Natural killer cell (primary cell): ENCODE measurements at regions not wholly inside any gene's neighbourhood (a gene's known extent, or its start where the extent isn't known, plus 50 kb on each side); places are given as distances from the start of the nearest gene placed in this dataset.

Experiments used
- ATAC-seq, 3 donors: fragments of 150-1000 bp in 2 of 3; fragments of 200-7000 bp in 1 of 3; cut with Tn5 transposase; 1 replicate in 1 of 3; 2 replicates in 2 of 3; pipeline ENCODE4 v1.10.0; 2021; ENCODE audit warnings: mild to moderate bottlenecking in 2 of 3, moderate library complexity in 2 of 3
- DNase-seq, 2 donors: peaks; one replicate each; pipeline versions ENCODE4 v3.0.0 to v3.0.0-alpha.2; 2013 to 2021; ENCODE audit warnings: mixed read lengths in 1 of 2
- H3K27ac ChIP-seq: one replicate; pipeline ENCODE4 v1.5.1; 2013; ENCODE audit warnings: mild to moderate bottlenecking, low read length
- H3K27me3 ChIP-seq: one replicate; pipeline ENCODE4 v1.6.1; 2013; ENCODE audit warnings: low read length; ENCODE audit not compliant: control insufficient read depth, insufficient read depth
- H3K36me3 ChIP-seq: one replicate; pipeline ENCODE4 v1.6.1; 2013; ENCODE audit warnings: low read length; ENCODE audit not compliant: control insufficient read depth, insufficient read depth
- H3K4me1 ChIP-seq: one replicate; pipeline ENCODE4 v1.6.1; 2013; ENCODE audit warnings: low read length; ENCODE audit not compliant: control insufficient read depth, insufficient read depth
- H3K4me3 ChIP-seq: one replicate; pipeline ENCODE4 v1.5.1; 2013; ENCODE audit warnings: low read length
- H3K9me3 ChIP-seq: one replicate; pipeline ENCODE4 v1.6.1; 2013; ENCODE audit warnings: low read length; ENCODE audit not compliant: control insufficient read depth, insufficient read depth
- H3K27ac Mint-ChIP-seq, 2 donors: one replicate each; pipeline ENCODE4 v1.8.0; 2022; ENCODE audit warnings: mild to moderate bottlenecking in 2 of 2, mixed read lengths in 2 of 2, moderate library complexity in 1 of 2
- H3K27me3 Mint-ChIP-seq, 2 donors: one replicate each; pipeline ENCODE4 v1.8.0; 2022; ENCODE audit warnings: low read depth in 2 of 2, mixed read lengths in 2 of 2
- H3K36me3 Mint-ChIP-seq: one replicate; pipeline ENCODE4 v1.8.0; 2022; ENCODE audit warnings: mixed read lengths
- H3K4me1 Mint-ChIP-seq, 2 donors: one replicate each; pipeline ENCODE4 v1.8.0; 2022; ENCODE audit warnings: mixed read lengths in 2 of 2
- H3K4me3 Mint-ChIP-seq: one replicate; pipeline ENCODE4 v1.8.0; 2022; ENCODE audit warnings: mild to moderate bottlenecking, moderate library complexity, mixed read lengths
- H3K9me3 Mint-ChIP-seq, 2 donors: one replicate each; pipeline ENCODE4 v1.8.0; 2022; ENCODE audit warnings: mixed read lengths in 2 of 2
- CTCF ChIP-seq: fragments of 200-600 bp; IDR thresholded peaks from one replicate; pipeline ENCODE4 v1.8.0; 2022; ENCODE audit warnings: antibody characterized with exemption
- WGBS: methylation state at CpG from one replicate; pipeline ENCODE4 v1.1.7; 2013; ENCODE audit warnings: missing lambda C conversion rate; ENCODE audit not compliant: insufficient coverage; 5-methylcytosine and 5-hydroxymethylcytosine counted together
- intact Hi-C: fragments of 100-400 bp; cut with micrococcal nuclease; formaldehyde crosslinking; loops from one replicate; pipeline ENCODE4 v1.14.2; 2022

GRCh38 chr2:187934236-187934635 is 357.4 kb upstream of the GULP1 start:
- Histone ChIP-seq H3K36me3 (no peaks in the 10 kb centered on the region), H3K4me1 (no peaks in the 10 kb centered on the region), H3K9me3 (peaks cover 11% of the 10 kb centered on the region), H3K27ac (no peak overlapping the region), H3K27me3 (no peaks in the 10 kb centered on the region), H3K4me3 (no peak overlapping the region)
- no peak for TF ChIP-seq CTCF
- Mint-ChIP-seq H3K27me3 (no peaks in the 10 kb centered on the region), H3K4me1 (no peaks in the 10 kb centered on the region), H3K36me3 (no peaks in the 10 kb centered on the region), H3K27ac (no peak overlapping the region), H3K9me3 (peaks cover 4% of the 10 kb centered on the region in 2 donors), H3K4me3 (no peak overlapping the region)
- intact Hi-C loops, result no loop called here
- DNase-seq (no peak), ATAC-seq (no peak)
- WGBS, result 86% methylated on average over 6 of the region's 6 CpGs

DNA sequence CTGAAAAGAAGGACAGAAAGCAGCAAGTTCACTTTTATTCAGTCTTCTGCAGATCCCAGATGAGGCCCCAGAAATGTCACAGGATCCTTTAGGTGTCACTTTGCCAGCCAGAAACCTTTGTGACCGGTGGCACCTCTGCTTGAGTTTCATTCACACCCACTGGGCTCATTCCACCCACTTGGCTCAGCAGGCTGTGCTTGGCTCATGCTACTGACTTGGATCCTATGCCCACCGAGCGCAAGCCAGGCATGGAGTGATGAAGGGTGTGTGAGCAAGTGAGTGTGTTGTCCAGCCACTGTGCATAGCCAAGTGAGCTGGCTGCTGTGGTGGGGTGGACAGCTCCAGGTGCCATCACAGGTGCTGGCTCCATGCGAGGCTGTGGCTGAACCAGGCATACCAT is 357.0 kb upstream of the GULP1 start:
- H3K36me3 ChIP-seq, result no peaks in the 10 kb centered on the region
- no peaks in the 10 kb centered on the region for H3K27me3 Mint-ChIP-seq
- ATAC-seq (no peak), DNase-seq (no peak)
- intact Hi-C loops, result no loop called here
- peaks cover 2 to 3% of the 10 kb centered on the region in 2 donors for H3K9me3 Mint-ChIP-seq
- H3K27ac ChIP-seq, result no peak overlapping the region
- no peaks in the 10 kb centered on the region for H3K36me3 Mint-ChIP-seq
- peaks cover 11% of the 10 kb centered on the region for H3K9me3 ChIP-seq
- no peak overlapping the region for H3K27ac Mint-ChIP-seq
- 96% methylated on average over 4 of the region's 4 CpGs for WGBS
- no peak overlapping the region for H3K4me3 ChIP-seq
- H3K27me3 ChIP-seq, result no peaks in the 10 kb centered on the region
- H3K4me3 Mint-ChIP-seq, result no peak overlapping the region
- no peaks in the 10 kb centered on the region for H3K4me1 ChIP-seq
- H3K4me1 Mint-ChIP-seq, result no peaks in the 10 kb centered on the region
- no peak for TF ChIP-seq CTCF

- no peaks in the 10 kb centered on the region for H3K27me3 Mint-ChIP-seq
- no peaks in the 10 kb centered on the region for H3K27me3 ChIP-seq
- no peak for DNase-seq
- no peaks in the 10 kb centered on the region for H3K36me3 Mint-ChIP-seq
- no peak overlapping the region for H3K27ac ChIP-seq
- intact Hi-C loops, result no loop called here
- H3K9me3 ChIP-seq, result peaks cover 11% of the 10 kb centered on the region
- peaks cover 2 to 3% of the 10 kb centered on the region in 2 donors for H3K9me3 Mint-ChIP-seq
- no peak for TF ChIP-seq CTCF
- no peak overlapping the region for H3K27ac Mint-ChIP-seq
- H3K36me3 ChIP-seq, result no peaks in the 10 kb centered on the region
- no peaks in the 10 kb centered on the region for H3K4me1 Mint-ChIP-seq
- 93% methylated on average over 6 of the region's 6 CpGs for WGBS
- H3K4me3 Mint-ChIP-seq, result no peak overlapping the region
- no peak overlapping the region for H3K4me3 ChIP-seq
- H3K4me1 ChIP-seq, result no peaks in the 10 kb centered on the region
- ATAC-seq, result no peak
These were observed 356.5 kb upstream of the GULP1 start for GRCh38 chr2:187935126-187935525.

- intact Hi-C loops, result no loop called here
- 0% methylated on average over 2 of the region's 2 CpGs for WGBS
- Mint-ChIP-seq H3K4me1 (no peaks in the 10 kb centered on the region), H3K4me3 (no peak overlapping the region), H3K27ac (no peak overlapping the region), H3K36me3 (no peaks in the 10 kb centered on the region), H3K9me3 (peaks cover 2 to 3% of the 10 kb centered on the region in 2 donors), H3K27me3 (no peaks in the 10 kb centered on the region)
- TF ChIP-seq CTCF, result no peak
- no peak for DNase-seq
- Histone ChIP-seq H3K4me1 (no peaks in the 10 kb centered on the region), H3K4me3 (no peak overlapping the region), H3K9me3 (peaks cover 11% of the 10 kb centered on the region), H3K27ac (no peak overlapping the region), H3K27me3 (no peaks in the 10 kb centered on the region), H3K36me3 (no peaks in the 10 kb centered on the region)
- ATAC-seq, result no peak
These were observed 355.4 kb upstream of the GULP1 start for GRCh38 chr2:187936228-187936627.
